ENCODE measurements at regions not wholly inside any gene's neighbourhood (a gene's known extent, or its start where the extent isn't known, plus 50 kb on each side); places are given as distances from the start of the nearest gene placed in this dataset.

- Histone ChIP-seq H3K27ac (ENCODE audit: insufficient read depth, low read length) (no peak overlapping the region), H2BK120ac (ENCODE audit: low read depth, low read length) (no peak overlapping the region), H2AK5ac (ENCODE audit: low read depth, low read length) (no peak overlapping the region), H3K9me3 (ENCODE audit: control insufficient read depth, insufficient read depth, low read length) (no peaks in the 10 kb centered on the region; the same call in 1 of the 2 replicates), H2AFZ (replicated peaks; ENCODE audit: low read length, poor library complexity) (no peak overlapping the region), H3K9ac (ENCODE audit: low read depth, low read length) (no peak overlapping the region), H3K56ac (ENCODE audit: extremely low read depth, insufficient read depth, low read length) (no peak overlapping the region), H4K20me1 (ENCODE audit: insufficient read depth, low read length) (no peaks in the 10 kb centered on the region), H3K14ac (replicated peaks; ENCODE audit: low read depth, low read length) (no peak overlapping the region), H3K18ac (ENCODE audit: low read depth, low read length) (no peak overlapping the region), H2AK9ac (replicated peaks; ENCODE audit: low read depth, low read length, poor library complexity) (no peak overlapping the region), H3K4me3 (ENCODE audit: insufficient read depth, low read depth, low read length) (no peak overlapping the region), H2BK15ac (ENCODE audit: low read depth, low read length) (no peak overlapping the region), H3K27me3 (ENCODE audit: control insufficient read depth, insufficient read depth, low read length) (no peaks in the 10 kb centered on the region), H3K4me2 (ENCODE audit: low read depth, low read length) (no peak overlapping the region), H4K5ac (ENCODE audit: low read depth, low read length) (no peak overlapping the region), H3K36me3 (ENCODE audit: control insufficient read depth, insufficient read depth, low read length) (no peaks in the 10 kb centered on the region), H2BK5ac (ENCODE audit: low read depth, low read length, poor library complexity, severe bottlenecking) (no peak overlapping the region), H3K9me1 (ENCODE audit: insufficient read depth, low read length) (no peaks in the 10 kb centered on the region), H3K4me1 (ENCODE audit: control insufficient read depth, insufficient read depth, low read length) (no peaks in the 10 kb centered on the region), H3K79me1 (ENCODE audit: low read depth in 1 of 2, low read length in 2 of 2) (no peaks in the 10 kb centered on the region), H4K91ac (ENCODE audit: insufficient read depth, low read depth, low read length) (no peak overlapping the region), H2BK20ac (ENCODE audit: low read depth, low read length) (no peak overlapping the region), H3K23ac (ENCODE audit: low read depth, low read length) (no peak overlapping the region), H4K8ac (ENCODE audit: low read depth in 2 of 2, low read length in 2 of 2) (no peak overlapping the region), H3K4ac (ENCODE audit: low read depth, low read length) (no peak overlapping the region)
- no TSS peak for BruUV-seq (replicated peaks)
- POLR2A ChIA-PET (ENCODE audit: unreplicated experiment): no interaction called here
- intact Hi-C loops (cut with micrococcal nuclease) (no loop called here), dilution Hi-C loops (cut with HindIII; ENCODE audit: low sequenced_read_pairs, unreplicated experiment) (no loop called here), in situ Hi-C loops (cut with MboI; ENCODE audit: low sequenced_read_pairs) (no loop called here)
- TF ChIP-seq CHD1 (IDR thresholded peaks at IDR 0.05; ENCODE audit: low read depth, low read length) (no peak), RAD21 (IDR thresholded peaks at IDR 0.05; ENCODE audit: low read length) (no peak), USF2 (IDR thresholded peaks at IDR 0.05; ENCODE audit: low read depth, low read length) (no peak), MAFK (IDR thresholded peaks at IDR 0.05; ENCODE audit: low read depth, low read length) (no peak), SMC3 (IDR thresholded peaks at IDR 0.05; ENCODE audit: low read depth, low read length) (no peak), NFE2L2 (IDR thresholded peaks at IDR 0.05; ENCODE audit: low read depth, low read length) (no peak), CTCF (conservative IDR thresholded peaks at IDR 0.05; ENCODE audit: low read depth, low read length) (no peak), CEBPB (IDR thresholded peaks at IDR 0.05; ENCODE audit: low read depth, low read length) (no peak), BHLHE40 (IDR thresholded peaks at IDR 0.05; ENCODE audit: low read depth, low read length) (no peak), RFX5 (IDR thresholded peaks at IDR 0.05; ENCODE audit: low read depth, low read length) (no peak), MAZ (IDR thresholded peaks at IDR 0.05; ENCODE audit: borderline replicate concordance, low read depth, low read length) (no peak), FOS (IDR thresholded peaks at IDR 0.05; ENCODE audit: low read depth, low read length) (no peak), ELK1 (IDR thresholded peaks at IDR 0.05; ENCODE audit: borderline replicate concordance, low read depth, low read length) (no peak), RCOR1 (IDR thresholded peaks at IDR 0.05; ENCODE audit: insufficient replicate concordance, low read length) (no peak), MXI1 (IDR thresholded peaks at IDR 0.05; ENCODE audit: borderline replicate concordance, low read depth, low read length) (no peak), POLR2A (IDR thresholded peaks at IDR 0.05; ENCODE audit: low read depth, low read length) (no peak)
- CTCF ChIA-PET: no interaction called here
- no CpG with 5 or more reads among the region's 2 CpGs for WGBS, 2 experiments (ENCODE audit: extremely low coverage in 2 of 2, insufficient read length in 1 of 2)
- DNase-seq (no peak), ATAC-seq (ENCODE audit: low read depth) (no peak)
These were observed 56.2 kb downstream of the PABPC4L start for GRCh38 chr4:134145369-134145768.

All from IMR-90 (cell line).